ENCODE measurements at regions not wholly inside any gene's neighbourhood (a gene's known extent, or its start where the extent isn't known, plus 50 kb on each side); places are given as distances from the start of the nearest gene placed in this dataset.

DNA sequence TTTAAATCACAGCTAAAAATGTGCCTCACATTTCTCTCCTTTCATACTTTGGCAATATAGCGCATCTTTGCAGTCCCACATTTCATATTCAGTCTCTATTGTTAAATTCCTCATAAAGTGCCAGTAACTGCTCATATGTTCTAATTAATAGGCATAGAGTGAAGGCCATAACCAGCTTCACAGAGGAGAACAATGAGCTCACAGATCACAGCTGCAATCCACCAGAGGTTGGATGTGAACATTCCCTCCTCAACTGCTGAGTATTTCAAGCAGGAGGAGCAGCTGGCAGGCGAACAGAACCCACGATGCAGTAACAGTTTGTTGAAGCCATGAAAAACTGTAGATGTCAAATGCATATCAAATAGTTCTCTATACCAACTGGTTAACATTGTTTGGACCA lies 2088.7 kb upstream of the AGA start:
- DNase-seq (ENCODE audit: low read depth in 3 of 3, low spot score in 1 of 3) = no peak

DNA sequence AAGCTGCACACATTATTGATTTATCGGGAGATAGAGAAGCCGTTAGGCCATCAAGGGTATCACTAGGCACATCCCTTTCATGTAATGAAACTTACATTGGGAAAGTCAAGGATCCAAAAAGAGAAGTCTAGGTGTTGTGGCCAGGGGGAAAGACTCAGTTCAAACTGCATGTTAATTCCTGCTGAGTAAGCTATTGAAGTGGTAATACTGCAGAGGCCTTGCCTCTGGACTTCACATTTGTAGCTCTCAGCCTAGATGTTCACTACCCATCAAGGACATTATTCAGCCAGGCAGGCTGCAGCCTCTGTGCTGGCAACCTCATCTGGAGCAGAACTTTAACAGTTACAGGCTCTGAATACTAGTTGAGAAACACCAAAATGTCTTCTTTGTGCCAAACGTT lies 2094.5 kb upstream of the AGA start:
- no peak for DNase-seq (ENCODE audit: low read depth in 3 of 3, low spot score in 1 of 3)

DNA sequence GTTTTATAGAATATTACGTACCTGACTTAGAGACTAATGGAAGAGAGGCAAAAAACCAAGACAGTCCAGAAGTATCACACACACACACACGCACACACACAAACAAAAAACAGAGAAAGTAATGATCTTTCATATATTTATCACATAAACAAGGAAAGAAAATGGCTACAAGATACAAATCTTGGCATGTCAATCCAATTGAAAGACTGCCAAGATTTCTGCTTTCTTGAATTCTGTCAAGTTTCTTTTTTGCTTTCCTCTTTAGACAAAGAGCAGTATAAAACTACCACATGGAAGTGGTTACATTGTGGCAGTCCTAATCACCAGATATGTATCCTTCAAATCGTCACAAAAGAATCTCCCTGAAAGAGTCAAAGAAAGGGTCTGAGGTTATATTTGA lies 2097.4 kb upstream of the AGA start:
- no peak for DNase-seq (ENCODE audit: low read depth in 3 of 3, low spot score in 1 of 3)

DNA sequence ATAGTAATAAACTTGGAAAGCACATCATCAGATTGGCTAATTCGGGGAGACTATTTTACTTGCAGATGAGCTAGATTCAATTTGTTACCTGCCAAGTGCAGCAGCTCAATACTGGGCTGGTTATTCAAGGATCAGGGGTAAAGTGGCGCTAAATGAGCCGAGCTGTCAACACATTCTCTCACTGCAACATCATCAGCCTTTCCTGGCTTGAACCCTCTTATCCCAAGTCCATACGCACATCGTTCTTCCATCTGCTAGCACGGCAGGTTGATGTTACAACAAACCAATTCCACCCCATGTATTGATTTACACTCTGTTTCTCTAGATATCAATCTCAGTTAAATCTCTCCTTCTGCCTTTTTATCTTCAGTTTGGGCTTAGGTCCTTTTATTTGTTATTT lies 2101.5 kb upstream of the AGA start:
- DNase-seq (ENCODE audit: low read depth in 3 of 3, low spot score in 1 of 3) = no peak

DNA sequence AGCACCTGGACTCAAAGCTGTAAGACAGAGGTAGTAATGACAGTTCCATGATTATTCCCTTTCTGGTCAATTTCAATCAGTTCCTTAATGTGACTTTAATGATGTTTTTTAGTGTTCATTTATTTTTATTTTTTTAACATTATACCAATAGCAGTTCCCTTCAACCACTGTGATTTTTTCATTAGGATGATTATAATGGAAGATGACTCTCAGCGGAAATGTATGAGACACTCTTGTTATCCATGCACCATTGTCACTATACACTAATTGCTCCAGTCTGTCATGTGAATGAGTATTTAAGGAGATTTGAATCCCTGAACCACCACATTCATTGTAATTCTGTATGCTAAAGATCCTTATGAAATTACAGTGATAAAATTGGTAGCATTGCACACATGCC lies 2102.3 kb upstream of the AGA start:
- DNase-seq (ENCODE audit: low read depth in 3 of 3, low spot score in 1 of 3) = no peak

DNA sequence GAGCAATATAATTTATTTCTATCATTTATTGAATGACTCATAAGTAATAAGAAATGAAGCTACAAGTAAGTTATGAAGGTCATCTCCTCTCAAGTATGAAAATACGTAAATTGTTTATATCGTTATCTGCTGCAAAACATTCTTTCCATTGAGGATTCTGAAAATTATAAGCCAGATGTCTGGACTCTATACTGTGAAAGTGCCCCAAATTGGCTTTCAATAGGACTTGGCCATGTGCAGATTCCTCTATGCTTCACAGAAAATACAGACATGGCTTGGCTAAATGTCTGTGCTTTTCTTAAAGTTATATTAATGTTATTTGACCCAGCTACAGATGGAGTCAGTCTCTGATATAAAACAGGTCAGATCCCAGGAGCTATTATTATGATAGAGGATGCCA lies 2109.9 kb upstream of the AGA start:
- no peak for DNase-seq (ENCODE audit: low read depth in 3 of 3, low spot score in 1 of 3)

DNA sequence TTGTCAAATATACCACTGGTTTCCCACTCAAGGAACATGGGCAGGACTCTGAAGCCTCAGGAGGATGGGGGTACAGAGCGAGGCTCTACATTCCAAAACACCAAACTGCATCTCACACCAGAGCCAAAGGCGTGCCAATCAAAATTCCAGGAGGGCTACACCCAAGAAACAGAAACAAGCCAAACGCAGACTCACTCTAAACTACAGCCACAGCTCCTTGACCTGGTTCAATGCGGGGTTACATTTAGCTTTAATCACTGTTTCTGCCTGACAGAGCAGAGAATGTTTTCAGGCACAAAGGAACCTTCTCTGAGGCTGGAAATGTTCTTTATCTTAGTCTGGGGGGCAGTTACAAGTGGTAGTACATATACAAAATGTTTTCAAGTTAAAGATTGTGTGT lies 2121.5 kb upstream of the AGA start:
- DNase-seq (ENCODE audit: low read depth in 3 of 3, low spot score in 1 of 3) = no peak

DNA sequence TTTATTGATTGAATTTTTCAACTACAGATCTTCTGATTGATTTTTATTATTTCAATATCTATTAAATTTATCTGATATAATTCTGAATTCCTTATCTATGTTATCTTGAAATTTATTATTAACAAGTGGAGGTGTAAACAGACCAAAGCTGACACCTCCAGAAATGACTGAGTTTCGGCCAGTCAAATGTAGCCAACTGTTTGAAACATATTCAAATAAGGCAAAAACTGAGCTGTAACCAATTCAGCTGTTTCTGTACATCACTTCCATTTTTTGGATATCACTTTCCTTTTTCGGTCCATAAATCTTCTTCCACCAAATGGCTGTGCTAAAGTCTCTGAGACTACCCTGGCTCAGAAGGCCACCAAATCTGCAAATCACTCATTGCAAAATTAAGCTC lies 2127.3 kb upstream of the AGA start:
- DNase-seq (ENCODE audit: low read depth in 3 of 3, low spot score in 1 of 3) = no peak

DNA sequence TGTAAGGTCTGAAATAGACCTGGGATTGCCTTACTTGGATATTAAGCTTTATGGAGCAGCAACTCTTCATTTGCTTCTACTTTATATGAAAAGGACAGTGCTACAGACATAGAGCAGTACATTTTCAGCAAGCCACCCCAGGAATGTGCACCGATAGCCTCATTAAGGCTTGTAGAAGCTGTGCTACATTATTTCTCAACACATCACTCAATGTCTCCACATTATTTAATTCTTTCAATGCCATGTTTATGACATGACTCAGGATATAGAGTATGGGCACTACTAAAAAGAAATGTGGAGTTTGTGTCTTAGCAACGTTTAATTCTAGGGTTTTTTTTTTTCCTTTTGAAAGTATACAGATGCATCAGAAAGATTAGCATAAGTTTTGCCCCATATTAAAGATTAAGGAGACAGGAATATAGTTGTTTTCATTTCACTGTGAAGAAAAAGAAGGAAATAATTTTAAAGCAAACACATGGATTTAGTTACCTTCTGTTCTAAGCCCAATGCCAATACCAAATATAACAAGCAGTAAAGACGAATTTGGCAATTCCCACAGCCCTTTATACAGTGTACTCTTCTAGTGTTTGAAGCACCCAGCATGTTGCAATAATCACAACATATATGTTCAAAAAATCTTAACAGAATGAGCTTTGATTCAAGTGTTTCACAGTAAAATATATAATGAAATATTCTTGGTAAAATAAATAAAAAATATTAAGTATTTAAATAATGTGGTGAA lies 2140.1 kb upstream of the AGA start:
- no peak for DNase-seq (ENCODE audit: low read depth in 3 of 3, low spot score in 1 of 3)

DNA sequence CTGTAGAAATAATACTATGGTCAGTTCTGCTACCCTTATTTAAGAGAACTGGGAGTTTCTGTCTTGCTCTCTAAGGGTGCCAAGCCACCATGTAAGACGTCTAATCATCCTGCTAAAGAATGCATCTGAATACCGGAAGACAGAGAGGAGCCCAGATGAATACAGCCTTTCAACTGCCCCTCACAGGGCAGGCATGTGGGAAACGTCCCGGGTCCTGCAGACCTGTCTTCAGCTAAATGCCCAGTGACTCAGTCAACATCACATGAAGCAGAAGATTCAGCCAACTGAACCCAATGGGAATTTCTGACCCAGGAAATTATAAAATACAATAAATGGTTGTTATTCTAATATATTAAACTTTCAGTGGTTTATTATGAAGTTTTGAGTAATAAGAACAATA lies 2141.0 kb upstream of the AGA start:
- no peak for DNase-seq (ENCODE audit: low read depth in 3 of 3, low spot score in 1 of 3)

DNA sequence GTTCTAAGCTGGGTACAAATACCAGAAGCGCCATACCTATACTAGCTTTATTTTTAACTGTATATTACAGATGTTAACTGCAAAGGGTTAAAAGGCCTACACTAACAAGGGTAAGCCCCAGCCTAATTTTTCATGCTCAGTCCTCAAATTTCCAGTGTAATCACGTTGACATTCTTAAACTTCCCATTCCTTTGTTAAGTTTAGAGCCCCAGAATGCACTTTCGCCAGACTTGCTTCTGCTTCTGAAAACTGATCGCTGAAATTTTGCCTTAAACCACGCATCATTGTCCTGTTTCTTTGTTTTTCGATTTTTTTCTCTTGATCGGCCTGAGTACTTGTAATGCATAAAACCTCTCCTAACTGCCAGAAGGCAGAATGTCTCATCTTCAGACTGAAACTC lies 2141.9 kb upstream of the AGA start:
- no peak for DNase-seq (ENCODE audit: low read depth in 3 of 3, low spot score in 1 of 3)

DNA sequence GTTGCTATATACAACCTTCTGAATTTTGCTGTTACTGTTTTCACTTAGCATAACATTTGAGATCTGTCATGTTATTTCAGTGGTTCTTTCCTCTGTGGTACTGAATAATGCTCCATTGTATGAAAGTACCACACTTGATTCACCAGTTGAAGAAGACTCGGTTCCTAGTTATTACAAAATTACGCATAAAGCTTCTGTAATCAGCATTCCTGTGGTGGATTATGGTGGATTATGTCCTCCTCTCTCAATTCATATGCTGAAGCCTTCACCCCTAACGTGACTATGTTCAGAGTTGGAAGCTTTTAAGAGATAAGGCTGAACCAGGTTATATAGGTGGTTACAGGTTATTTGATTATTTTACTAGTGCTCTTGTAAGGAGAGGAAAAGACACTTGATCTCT lies 2143.5 kb upstream of the AGA start:
- no peak for DNase-seq (ENCODE audit: low read depth in 3 of 3, low spot score in 1 of 3)

DNA sequence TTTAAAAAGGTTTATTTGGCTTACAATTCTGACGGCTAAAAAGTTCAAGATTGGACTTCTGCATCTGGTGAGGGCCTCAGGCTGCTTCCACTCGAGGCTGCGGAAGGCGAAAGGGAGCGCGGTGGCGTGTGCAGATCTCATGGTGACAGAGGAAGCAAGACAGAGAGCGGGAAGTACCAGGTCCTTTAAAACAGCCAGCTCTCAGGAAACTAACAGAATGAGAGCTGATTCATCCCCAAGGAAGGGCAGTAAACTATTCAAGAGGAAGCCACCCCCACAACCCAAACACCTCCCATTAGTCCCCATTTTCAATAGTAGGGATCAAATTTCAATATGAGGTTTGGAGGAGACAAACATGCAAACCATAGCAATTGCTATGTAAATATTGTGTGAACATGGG lies 2144.2 kb upstream of the AGA start:
- DNase-seq (ENCODE audit: low read depth in 3 of 3, low spot score in 1 of 3) = no peak

DNA sequence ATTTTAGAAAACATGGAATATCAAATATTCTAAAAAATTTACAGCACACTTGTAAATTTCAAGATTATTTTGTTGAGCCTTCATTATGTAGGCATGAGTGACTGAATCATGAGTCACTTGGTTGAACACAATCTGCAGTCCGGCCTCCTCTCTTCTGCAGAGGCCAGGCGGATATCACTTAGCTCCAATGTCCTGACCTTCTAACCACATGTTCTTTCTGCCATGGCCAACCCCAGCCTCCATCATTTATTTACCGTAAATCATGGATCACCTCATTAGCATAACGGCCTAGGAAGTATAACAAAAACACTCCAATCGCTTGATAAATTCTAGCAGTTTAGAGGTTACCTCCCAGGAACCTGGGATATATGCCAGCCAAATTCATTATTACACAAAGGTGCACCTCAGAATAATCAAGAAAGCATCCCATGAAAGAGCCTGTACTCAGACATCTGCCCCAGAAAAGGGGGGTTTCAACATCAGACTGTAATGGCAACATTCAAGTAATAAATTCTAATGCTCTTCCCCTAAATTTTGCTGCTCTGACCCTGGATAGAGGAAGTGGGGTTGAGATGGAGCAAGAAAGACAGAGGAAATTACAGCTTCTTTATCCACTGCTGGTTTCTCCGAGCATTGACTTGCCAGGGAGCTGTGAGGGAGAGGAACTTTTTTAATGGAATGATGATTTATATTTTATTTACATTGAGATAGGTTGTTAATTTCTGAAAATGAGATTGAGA lies 2153.6 kb upstream of the AGA start:
- no peak for DNase-seq (ENCODE audit: low read depth in 3 of 3, low spot score in 1 of 3)

DNA sequence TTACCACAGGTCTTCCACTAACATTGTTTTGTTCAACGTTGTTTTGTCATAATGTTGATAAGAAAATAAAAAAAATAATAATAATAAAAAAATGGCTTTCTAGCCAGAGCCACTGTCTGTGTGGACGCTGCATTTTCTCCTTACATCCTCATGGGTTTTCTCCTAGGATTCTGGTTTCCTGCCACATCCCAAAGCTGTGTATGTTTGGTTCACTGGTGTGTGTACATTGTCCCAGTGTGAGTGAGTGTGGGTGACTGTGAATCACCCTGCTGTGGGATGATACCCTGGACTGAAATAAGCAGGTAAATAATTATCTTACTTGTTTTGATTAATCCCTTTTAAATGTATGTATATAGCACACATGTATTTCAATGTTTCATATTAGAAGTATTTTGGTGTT lies 2154.4 kb upstream of the AGA start:
- DNase-seq (ENCODE audit: low read depth in 3 of 3, low spot score in 1 of 3) = no peak

DNA sequence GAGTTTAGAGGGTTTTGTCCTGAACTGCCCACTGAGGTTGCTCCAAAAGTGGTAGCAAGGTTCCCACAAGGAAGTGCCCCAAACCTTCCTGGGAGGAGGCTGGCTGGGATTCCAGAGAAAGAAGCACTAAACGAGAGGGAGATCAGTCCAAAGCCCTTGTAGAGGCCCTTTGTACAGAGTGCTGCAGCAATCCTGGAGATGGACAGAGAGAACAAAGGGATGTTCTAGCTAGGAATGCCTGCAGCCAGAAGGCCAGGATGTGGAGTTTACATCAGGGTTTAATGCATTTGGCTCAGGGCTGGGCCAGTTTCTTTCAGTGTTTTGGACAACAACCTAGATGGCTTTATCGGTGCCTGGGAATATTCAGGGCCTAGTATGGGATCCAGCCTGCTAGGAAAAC lies 2155.1 kb upstream of the AGA start:
- DNase-seq (ENCODE audit: low read depth in 3 of 3, low spot score in 1 of 3) = no peak

DNA sequence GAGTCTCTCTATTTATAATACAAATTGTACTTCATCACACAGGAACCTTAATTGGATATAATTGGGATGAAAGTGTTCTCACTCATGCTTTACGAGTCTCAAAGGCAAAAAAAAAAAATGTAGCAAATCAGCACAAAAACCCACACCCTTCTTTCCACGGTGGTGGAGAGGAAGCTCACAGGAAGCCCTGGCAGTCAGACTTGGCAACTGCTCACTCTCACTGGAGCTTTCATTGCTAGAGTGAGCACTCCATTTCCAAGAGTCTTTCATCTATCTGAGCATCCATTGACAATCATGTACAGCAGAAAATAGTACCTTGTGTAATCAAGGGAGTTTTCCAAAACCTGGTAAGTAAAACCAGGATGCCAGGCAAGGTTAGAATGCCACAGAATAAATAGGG lies 2159.4 kb upstream of the AGA start:
- DNase-seq (ENCODE audit: low read depth in 3 of 3, low spot score in 1 of 3) = no peak

DNA sequence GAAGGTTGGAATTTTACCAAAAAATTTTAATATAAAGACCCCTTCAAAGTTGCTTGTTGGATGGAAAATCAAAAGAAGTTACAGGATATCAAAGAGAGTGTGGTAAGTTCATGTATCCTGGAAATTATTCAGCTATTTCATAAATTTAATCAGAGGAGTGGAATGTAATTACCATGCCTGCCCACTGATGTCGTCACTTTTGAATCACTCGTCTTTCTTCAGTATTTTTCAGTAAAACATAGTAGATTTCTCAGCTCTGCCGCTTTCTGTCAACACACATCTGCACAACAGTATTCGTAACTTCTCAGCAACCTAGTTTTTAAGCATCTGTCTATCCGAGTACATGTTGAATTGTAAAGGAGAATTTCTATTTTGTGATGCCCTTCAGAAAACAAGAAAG lies 2163.0 kb upstream of the AGA start:
- DNase-seq (ENCODE audit: low read depth in 3 of 3, low spot score in 1 of 3) = no peak

DNA sequence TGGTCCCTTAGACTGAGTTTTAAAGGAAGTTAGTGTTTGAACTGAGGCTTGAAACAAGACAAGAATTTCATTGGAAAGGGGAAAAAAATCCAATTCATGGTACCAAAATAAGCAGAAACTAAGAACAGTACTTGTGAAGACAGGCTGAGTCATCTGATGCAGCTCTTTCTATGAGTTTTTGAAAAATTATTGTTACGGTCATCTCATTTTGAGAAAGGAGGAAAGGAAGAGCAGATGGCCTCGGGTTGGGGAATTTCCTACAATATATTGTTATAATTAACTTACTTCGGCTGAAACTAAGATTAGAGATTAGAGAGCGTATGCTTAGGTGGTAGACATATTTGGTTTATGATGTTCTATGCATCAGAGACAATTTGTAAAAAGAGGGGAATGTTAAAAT lies 2164.8 kb upstream of the AGA start:
- no peak for DNase-seq (ENCODE audit: low read depth in 3 of 3, low spot score in 1 of 3)

DNA sequence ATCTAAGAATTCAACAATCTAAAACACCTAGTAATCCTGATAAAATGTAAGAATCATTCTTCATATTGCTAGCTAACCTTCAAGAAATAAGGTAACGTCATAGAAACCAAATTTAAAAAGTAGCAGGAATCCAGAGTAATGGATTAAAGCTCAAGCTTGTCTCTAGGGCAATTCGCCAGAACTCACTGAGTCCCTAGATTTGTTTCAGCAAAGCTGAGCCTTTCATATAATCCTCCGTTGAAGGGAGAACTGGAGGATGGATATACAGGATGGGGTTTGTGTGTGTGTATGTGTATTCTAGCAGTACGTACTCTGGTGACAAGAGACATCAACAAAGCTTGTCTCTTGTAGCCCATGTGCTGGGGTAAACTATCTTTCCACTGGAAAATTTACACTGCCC lies 2173.5 kb upstream of the AGA start:
- DNase-seq (ENCODE audit: low read depth in 3 of 3, low spot score in 1 of 3) = no peak

DNA sequence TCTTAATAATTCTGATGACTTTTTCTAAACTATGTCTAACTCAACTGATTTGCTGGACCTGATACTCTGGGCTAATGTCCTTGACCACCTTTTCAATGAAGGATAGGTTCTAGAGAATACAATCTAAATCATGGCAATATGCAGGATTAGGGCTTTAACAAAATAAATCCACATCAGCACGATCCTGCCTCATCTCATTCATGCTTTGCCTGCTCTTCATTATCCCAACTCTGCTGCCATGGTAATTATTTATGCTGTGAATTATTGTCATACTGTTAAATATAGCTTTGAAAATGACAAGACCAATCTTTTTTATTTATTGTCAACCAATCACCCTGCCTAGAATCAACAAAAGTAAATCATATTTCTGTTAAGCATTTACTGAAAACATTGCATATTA lies 2176.7 kb upstream of the AGA start:
- DNase-seq (ENCODE audit: low read depth in 3 of 3, low spot score in 1 of 3) = no peak

DNA sequence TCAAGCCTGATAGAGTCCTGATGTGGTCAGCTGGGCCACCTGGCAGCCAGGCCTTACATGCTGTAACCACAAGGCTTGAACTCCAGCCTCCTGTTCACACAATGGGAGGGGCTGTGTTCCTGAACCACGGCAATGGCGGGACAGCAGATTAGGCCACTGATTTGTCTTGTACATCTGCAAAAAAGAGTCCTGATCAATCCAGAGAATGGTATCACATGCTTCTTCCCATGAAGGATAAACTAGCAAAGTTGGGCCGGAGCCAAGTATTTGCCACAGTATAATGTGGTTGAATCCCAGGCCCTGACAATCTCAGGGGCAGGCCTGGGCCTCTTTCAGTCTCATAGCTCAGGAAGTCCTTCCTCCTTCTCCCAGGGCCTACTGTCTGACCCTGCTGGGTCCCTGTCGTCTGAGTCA lies 2182.5 kb upstream of the AGA start:
- DNase-seq (ENCODE audit: low read depth in 3 of 3, low spot score in 1 of 3) = no peak

DNA sequence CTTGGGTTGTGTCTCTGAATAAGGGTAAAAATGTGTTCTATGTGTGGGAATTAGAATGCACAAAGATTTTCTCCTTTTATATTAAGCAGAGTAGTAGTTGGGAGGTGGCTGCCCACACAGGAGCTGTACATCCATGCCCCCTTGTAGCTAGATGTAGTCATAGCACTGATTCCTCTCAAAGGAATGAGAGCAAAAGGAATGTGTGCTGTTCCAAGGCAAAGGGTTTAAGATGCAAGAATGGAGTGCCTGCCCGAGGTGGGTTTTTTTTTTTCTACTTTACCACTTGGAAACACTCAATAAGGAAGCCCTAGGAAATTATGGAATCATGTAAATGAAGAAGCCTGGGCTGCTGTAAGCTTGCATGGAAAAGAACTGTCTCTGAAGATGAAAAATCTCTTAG lies 2183.2 kb upstream of the AGA start:
- no peak for DNase-seq (ENCODE audit: low read depth in 3 of 3, low spot score in 1 of 3)
